HG03439 (cell line): ENCODE measurements at regions not wholly inside any gene's neighbourhood (a gene's known extent, or its start where the extent isn't known, plus 50 kb on each side); places are given as distances from the start of the nearest gene placed in this dataset.

ENCODE experiments used
- ATAC-seq: cut with Tn5 transposase; IDR thresholded peaks from one replicate; pipeline ENCODE4 v1.9.1; 2021; ENCODE audit warnings: mild to moderate bottlenecking, moderate library complexity; ENCODE audit not compliant: unreplicated experiment

DNA sequence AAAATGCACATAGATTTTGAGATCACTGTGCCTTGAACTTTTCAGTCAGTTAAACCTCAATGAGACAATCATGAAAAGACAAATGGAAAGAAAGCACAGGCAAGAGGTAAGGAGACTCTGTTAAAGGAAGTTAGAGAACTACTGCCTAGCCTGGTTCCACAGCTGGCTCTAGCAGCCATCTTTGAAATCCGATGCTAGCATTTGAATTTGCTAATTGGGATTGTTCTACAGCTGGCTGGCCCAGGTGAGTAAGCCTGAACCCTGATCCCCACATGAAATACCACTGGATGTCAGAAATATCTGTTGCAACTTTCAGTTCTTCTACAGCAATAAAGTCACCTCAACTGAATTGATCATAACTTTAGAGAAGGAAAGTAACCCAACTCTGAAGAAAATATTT, 315.2 kb upstream of the CHAC2 start:
- ATAC-seq = no peak

DNA sequence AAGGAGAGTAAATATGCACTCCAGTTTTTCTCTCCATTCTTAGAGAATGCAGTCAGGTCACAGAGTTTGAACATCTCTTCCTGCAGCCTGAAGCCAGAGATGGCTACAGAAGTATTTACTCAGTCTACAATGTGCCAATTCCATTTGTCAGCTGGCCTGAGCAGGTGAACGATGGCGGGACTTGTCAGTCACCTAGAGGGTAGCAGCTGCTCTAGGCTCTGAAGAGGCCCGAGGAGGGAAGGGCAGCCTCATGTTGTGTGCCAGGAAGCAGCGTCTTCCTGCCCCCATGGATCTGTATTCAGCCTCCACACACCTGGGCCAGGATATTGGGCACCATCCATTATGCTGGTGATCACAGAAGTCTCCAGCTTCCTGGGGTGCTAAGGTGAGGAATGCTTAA, 316.7 kb upstream of the CHAC2 start:
- ATAC-seq = no peak

DNA sequence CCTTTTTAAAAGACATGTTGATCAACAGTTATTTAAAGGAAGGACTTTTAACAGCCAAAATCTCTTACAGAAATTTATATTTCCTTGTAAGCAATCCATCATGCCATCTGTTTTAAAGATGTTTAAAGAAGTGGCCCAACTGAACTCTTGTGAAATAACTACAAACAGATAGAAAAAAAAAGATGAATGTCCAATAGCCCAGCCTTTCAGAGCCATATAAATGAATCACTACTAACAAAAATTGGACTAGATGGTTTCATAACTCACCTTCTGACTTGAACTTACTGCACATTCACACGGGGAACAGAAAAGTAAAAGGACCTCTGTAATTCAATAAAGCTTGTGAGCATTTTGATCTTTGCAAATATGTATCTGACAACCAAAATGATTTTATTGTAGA, 319.0 kb upstream of the CHAC2 start:
- ATAC-seq = no peak

DNA sequence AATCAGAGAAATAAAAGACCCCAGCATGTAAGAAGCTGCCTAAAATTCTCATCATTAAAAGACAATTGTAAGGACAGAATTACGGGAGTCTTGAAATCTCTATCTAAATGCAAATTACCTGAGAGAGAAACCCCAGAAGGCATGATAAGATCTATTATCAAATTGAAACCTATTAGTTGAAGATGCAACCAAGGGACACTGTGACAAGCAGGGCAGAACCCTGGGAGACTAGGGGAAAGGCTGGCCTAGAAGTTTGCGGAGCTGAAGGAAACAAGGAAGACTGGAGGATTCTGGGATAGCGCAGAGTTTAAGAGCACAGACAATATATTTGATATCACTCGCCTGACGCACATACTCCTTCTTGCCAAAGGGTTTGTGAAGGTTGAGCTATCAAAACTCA, 319.5 kb upstream of the CHAC2 start:
- no peak for ATAC-seq

DNA sequence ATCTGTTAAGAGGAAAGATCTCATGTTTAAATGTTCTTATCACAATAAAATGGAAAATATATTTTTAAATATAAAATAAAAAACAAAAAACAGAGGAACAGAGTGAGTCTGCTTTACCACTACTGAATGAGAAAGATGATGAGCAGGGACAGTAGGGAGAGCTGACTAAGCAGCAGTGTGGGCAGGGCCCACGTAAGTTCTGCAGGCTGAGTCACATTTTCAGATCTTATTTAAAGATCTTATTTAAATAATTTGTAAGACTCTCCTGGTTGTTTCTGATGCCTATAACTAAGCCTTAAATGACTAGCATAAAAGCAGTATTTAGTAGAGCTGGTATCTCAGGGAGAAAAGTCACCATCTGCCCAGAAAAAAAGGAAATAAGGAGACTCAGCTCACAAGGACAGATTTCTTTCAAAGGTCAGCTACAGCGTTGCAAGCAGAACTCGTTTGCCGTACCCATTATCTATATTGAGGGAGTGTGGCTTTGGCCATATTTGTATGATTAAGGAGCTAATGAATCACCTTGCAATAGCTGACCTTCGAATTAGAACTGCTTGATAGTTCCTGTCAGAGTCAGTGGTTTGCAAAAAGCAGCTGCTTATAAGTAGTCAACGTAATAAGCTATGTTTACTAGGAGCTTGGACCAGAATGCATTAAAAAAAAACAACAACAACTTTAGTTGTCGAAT, 322.1 kb upstream of the CHAC2 start:
- peak; percentile 90 for ATAC-seq

DNA sequence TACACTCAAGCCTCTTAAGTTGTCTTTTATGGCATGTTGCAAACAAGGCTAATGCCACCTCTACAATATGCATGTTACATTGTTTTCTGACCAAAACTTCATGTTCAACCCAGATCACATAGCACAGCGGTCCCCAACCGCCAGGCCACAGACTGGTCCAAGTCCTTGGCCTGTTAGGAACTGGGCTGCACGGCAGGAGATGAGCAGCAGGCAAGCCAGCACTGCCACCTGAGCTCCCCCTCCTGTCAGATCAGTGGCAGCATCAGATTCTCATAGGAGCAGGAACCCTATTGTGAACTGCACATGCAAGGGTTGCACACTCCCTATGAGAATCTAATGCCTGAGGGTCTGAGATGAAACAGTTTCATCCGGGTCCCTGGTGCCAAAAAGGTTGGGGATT, 324.8 kb upstream of the CHAC2 start:
- ATAC-seq = no peak

DNA sequence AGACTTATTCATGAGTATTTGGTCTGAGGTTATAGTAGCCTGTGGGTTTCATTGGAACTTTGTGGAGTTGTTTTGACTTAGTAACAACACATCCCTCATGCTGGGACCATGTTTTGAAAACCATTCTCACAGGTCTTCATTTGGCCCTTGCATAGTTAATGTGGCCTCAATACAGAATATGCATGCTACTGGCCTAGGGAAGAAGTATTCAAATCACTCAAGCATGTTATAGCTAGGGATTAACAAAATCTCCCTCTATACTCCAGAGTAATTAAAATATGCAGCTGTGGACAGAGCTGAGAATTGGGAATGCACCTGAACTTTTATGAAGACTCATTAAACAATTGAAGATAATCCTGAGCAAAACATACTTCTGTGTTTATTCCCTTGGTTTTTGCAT, 325.5 kb upstream of the CHAC2 start:
- ATAC-seq = no peak

DNA sequence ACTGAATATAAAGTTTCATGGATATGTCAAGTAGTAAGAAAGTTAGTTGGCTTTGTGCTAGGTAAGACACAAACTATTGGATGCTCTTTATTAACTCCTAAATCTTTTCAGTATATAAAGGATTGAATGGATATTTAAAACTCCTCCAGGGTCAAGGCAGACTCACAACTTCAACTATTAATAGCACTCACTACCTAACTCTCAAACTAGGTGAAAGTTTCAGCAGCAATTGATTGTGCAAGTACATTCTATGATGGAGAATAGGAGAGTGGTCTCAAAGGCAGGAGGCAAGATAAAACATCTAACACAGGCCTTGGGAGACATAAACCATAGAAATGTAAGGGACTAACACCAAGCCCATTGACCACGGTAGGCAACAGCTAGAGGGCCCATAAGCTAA, 328.9 kb upstream of the CHAC2 start:
- no peak for ATAC-seq

DNA sequence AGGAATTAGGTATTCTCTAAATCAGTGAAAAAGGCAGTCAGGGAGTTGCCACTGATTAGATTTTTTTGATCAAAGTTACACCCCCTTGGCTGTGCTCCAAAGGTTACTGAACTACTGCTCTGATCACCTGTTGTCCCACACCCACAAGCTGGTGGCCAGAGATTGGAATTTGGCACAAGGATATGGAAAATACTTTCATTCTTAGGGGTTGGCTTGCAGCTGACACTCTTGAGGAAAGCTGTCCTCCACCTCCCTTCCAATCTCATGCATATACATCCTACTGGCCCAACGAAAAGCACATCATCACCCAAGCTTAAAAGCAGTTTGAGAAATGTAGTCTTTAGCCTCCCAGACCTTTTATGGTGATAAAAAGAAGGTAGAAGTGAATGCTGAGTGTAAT, 329.5 kb upstream of the CHAC2 start:
- ATAC-seq = no peak

DNA sequence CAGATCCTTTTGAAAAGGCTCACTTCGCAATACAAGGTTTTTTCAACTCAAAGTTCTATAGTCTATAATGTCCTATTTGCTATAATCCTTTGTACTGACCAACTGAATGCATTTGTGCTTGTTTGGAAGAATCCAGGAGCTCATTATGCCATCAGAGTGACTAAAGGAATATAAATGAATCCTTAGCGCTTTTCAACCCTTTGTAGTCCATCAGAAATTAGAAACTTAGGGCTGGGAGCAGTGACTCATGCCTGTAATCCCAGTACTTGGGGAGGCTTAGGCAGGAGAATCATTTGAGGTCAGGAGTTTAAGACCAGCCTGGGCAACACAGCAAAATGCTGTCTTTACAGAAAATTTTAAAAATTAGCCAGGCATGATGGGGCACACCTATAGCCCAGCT, 330.2 kb upstream of the CHAC2 start:
- no peak for ATAC-seq

DNA sequence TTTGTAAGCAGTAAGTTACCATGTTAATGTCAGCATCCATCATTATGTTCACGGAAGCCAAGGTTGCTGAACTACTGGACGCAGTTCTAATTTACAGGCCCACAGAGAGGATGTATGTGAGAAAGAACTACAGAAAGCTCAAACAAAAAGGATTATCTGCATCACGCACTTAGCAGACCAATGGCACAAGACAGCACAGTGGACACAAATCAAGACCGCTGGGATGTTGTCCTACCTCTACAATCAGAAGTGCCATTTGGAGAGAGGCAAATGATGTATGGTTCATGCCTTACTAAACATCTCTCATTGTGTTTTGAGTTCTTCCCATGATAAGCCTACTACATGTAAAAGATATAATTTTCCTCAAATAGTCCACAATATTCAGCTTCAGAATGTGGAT, 330.7 kb upstream of the CHAC2 start:
- no peak for ATAC-seq

DNA sequence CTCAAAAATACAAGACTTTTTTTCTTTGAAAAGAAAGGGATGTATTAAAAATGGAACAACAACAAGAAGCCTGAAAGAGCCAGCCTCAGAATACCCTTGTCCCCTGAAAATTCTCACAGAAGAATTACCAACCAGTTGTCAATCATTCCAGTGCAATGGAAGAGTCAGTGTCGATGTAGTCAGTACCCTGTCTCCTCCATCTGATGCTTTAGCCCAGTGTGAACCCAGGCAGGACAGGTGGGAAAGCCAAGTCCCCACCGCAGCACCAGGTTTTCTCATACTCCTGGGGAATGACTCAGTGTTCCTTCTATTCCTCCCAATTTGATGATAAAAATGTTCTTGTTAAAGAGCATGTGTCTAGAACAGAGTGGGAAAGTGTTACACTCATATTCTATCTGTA, 332.0 kb upstream of the CHAC2 start:
- no peak for ATAC-seq

DNA sequence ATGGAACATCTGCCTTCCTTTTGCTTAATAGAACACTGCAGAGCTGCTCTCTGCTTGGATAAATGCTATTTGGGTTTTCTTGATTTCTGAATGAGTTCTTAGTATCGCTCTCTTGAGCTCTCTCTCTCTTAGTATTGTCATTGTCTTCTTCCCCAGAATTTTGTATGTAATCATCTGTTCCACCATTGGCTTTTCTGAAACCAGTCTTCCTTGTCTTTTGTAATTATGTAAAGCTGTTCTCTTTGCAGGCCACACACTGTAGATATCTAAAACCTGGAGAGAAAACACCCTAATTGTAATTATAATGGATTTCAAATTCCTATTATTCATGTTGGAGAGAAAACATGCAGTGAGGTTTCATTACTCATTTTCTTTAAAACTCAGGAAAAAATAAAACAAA, 333.1 kb upstream of the CHAC2 start:
- no peak for ATAC-seq

DNA sequence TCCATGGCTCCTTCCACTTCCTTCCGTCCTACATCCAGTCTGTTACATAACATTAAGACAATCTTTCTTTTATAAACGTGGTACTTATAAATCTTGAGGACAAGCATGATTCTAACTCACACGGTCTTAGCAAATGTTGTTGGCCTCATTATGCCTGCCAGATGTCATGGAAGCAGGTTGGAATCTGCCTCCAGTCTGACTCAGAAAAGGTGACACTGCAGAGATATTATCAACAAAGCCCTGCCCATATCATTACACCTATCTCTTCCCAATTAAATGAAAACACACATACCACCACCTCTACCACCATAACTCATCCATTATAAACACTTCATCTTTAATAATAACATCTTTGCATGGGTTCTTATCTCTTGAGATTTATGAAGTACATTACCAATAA, 334.7 kb upstream of the CHAC2 start:
- no peak for ATAC-seq

DNA sequence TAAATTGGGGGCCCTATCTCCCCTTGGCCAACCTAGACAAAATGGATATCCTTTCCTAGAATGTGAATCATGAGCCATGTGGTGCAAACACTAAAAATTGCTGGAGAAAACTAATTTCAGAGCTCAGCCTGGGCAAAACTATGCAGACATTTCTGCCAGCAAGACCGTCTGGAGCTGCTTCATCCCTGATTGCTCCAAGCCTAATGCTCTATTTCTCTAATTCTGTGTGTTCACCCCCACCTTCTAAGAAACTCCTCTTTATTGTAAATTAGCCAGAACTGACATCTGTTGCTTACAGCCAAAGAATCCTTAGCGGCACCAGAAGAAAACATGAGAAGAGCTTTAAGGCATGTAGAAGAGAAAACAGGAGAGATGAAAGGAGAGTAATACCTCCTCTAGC, 337.7 kb upstream of the CHAC2 start:
- no peak for ATAC-seq

DNA sequence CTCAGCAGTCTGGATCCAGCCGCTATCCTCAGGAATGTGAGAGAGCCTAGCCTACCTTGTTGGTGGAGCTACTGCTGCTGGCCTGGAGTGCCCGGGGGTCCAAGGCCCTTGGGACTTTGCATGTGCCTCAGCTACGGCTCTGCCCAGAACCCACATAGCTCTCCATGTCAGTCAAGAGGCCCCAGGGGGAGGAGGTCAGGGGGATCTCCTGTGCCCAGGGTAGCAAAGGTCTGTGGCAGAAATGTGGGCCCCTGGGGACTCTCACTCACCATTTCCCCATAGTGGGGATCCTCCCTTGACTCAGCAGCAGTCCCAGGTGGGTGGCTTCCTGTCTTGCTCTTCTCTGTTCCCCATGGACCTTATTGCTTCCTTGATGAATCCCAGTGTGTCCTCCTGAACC, 342.7 kb upstream of the CHAC2 start:
- peak; percentile 59 for ATAC-seq

DNA sequence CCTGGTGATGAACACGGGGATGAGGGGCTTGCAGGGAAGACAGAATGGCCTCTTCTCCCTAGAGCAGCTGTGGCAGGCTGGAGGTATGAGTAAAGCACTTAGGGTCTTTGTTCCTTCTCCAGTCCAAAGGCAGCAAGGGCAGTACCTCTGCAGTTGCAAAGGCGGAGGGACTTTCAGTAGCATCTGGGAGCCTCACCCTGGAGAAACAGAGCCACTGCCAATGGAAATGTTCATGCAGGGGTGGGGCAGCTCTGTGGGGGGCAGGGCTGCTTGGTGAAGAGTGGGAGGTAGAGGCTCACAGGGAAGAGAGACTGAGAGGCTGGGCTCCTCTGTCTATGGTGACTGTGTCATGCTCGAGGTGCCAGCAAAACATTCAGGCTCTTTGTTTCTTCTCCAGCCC, 344.1 kb upstream of the CHAC2 start:
- no peak for ATAC-seq

DNA sequence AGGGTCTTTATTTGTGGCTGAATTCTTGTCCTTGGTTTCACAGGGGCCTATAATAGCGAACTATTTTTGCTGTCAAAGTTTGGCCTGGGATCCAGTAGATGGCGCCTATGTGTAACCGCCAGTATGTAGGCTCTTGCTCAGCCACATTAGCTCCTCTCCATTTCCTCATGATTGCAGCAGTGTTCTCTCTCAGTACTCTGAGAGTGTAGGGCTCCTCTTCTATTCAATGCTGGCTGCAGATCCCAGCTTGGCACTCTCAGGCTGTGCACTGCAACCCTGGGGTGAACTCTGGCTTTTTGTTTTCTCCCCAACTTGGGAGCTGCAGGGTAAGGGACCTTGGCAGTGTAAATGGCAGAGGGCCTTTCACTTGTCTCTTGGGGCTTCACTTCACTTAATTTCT, 344.6 kb upstream of the CHAC2 start:
- peak; percentile 74 for ATAC-seq

DNA sequence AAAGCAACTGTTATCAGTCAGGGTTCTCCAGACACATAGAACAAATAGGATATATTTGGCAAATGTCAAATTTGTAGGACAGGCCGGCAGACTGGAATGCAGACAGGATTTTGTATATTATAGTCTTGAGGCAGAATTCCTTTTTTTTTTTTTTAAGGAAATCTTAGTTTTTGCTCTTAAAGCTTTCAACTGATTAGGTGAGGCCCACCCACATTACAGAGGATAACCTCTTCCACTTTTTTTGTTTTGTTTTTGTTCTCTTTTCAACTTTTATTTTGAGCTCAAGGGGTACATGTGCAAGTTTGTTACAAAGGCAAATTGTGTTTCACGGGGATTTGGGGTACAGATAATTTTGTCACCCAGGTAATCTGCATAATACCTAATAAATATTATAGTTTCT, 350.2 kb upstream of the CHAC2 start:
- no peak for ATAC-seq

DNA sequence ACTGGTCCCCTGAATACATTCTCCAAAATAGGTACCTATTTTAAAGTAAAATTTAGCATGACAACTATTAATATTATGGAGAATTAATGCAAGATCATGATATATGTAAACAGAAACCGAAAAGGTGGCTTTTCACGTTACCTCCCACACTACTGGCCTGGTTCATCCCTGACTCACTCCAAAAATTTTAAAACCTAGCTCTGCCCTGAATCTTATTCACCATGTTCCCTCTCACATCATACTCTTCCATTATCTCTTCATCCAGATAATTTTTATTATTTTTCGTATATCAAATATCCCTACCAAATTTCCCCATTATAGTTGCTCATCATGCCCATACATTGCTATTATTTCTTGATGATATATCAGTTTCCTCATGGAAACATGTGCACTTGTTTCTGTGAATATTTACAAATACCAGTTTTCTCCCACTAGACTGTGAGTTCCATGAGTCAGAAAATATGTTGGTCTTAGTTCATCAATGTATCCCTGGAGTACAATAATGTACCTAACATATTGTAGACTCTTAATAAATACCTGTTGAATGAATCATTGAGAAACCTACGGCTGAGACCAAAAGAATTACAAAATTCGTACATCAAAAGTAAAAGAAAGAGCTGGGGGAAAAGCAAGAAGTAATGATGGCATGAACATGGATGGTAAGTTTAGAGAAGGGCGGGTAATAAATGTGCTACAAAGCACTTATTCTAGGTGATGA, 360.1 kb upstream of the CHAC2 start:
- ATAC-seq = no peak

DNA sequence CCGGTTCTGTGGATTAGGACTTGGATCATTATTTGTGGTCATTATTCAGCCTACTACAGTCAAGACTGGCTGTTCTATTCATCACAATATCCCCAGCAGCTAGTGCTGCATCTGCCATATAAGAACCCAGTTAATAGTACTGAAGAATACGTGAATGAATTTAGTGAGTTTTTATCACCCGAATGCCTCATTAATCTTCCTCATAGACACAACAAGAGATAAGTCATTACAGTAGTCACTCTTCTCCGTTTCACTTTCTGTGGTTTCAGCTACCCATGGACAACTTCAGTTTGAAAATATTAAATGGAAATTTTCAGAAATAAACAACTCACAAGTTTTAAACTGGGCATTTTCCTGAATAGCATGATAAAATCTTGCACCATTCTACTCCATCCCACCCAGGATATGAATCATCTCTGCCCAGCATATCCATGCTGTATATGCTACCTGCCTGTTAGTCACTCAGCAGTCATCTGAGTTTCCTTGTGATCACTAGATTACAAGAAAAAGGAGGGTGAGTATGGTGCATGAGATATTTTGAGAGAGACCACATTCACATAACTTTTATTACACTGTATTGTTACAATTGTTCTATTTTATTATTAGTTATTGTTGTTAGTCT, 363.7 kb upstream of the CHAC2 start:
- ATAC-seq = no peak

DNA sequence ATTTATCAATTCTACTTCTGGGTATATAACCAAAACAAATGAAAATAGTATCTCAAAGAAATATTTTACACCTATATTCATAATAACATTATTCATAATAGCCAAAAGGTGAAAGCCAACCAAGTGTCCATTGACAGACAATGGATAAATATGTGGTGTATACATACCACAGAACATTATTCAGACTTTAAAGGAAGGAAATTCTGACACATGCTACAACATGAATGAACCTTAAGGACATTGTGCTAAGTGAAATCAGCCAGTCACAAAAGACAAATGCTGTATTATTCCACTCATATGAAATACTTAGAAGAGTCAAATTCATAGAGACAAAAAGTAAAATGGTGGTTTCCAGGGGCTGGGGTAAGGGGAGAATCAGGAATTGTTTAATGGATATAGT, 370.5 kb upstream of the CHAC2 start:
- no peak for ATAC-seq

DNA sequence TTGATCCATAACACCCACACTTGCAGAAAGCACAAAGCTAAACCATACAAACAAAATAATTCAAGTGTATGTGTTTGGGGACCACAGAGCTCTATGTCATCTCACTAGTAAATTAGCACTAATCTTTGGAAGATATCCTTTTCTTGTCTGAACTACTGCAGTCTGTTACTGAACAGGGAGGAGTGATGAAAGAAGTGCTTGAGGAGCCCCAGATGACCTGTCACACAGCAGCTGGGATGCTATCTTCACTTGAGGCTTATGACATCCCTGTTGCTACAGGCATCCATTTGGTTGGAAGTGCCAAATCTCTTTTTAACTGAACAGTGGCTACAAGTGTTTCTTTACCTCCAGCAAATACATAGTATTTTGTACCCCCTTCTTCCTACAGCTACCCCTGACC, 386.3 kb upstream of the CHAC2 start:
- no peak for ATAC-seq
